ENCODE measurements at regions not wholly inside any gene's neighbourhood (a gene's known extent, or its start where the extent isn't known, plus 50 kb on each side); places are given as distances from the start of the nearest gene placed in this dataset.
"Not testable (repeated sequence)": the region's sequence is repeated elsewhere in the genome, so short reads cannot be mapped to it uniquely, and the experiment has no call there.

GRCh38 chr2:238720232-238720672, 127.6 kb upstream of the TWIST2 start:
- no peak for DNase-seq (ENCODE audit: low spot score)

- no peak for DNase-seq (ENCODE audit: low spot score)
Measured at GRCh38 chr2:238722181-238722580, 125.7 kb upstream of the TWIST2 start.

- DNase-seq (ENCODE audit: low spot score) = no peak
Measured at GRCh38 chr2:238722883-238723282, 125.0 kb upstream of the TWIST2 start.

GRCh38 chr2:238723740-238724320, 124.1 kb upstream of the TWIST2 start:
- DNase-seq (ENCODE audit: low spot score) = not testable (repeated sequence)

- no peak for DNase-seq (ENCODE audit: low spot score)
Measured at GRCh38 chr2:238724728-238725127, 123.2 kb upstream of the TWIST2 start.

- DNase-seq (ENCODE audit: low spot score) = no peak
Measured at GRCh38 chr2:238725298-238725697, 122.6 kb upstream of the TWIST2 start.

- no peak for DNase-seq (ENCODE audit: low spot score)
Measured at GRCh38 chr2:238726670-238727584, 121.0 kb upstream of the TWIST2 start.

GRCh38 chr2:238727585-238728329, 120.1 kb upstream of the TWIST2 start:
- DNase-seq (ENCODE audit: low spot score) = peak; percentile 67

- peak; percentile 97 for DNase-seq (ENCODE audit: low spot score)
Measured at GRCh38 chr2:238728330-238729260, 119.3 kb upstream of the TWIST2 start.

GRCh38 chr2:238729261-238729935, 118.5 kb upstream of the TWIST2 start:
- no peak for DNase-seq (ENCODE audit: low spot score)

GRCh38 chr2:238730001-238730669, 117.8 kb upstream of the TWIST2 start:
- DNase-seq (ENCODE audit: low spot score) = peak; percentile 28

GRCh38 chr2:238730881-238731280, 117.0 kb upstream of the TWIST2 start:
- no peak for DNase-seq (ENCODE audit: low spot score)

- no peak for DNase-seq (ENCODE audit: low spot score)
Measured at GRCh38 chr2:238731961-238732360, 115.9 kb upstream of the TWIST2 start.

GRCh38 chr2:238738917-238739316, 109.0 kb upstream of the TWIST2 start:
- DNase-seq (ENCODE audit: low spot score) = no peak

- DNase-seq (ENCODE audit: low spot score) = no peak
Measured at GRCh38 chr2:238739668-238740067, 108.2 kb upstream of the TWIST2 start.

GRCh38 chr2:238741277-238741676, 106.6 kb upstream of the TWIST2 start:
- DNase-seq (ENCODE audit: low spot score) = no peak

GRCh38 chr2:238742066-238742465, 105.8 kb upstream of the TWIST2 start:
- DNase-seq (ENCODE audit: low spot score) = no peak

GRCh38 chr2:238742664-238743063, 105.2 kb upstream of the TWIST2 start:
- no peak for DNase-seq (ENCODE audit: low spot score)

GRCh38 chr2:238743243-238744065, 104.4 kb upstream of the TWIST2 start:
- DNase-seq (ENCODE audit: low spot score) = no peak

All from umbilical cord (tissue), 1 donor.